Upper lobe of left lung (tissue), 6 donors: ENCODE measurements at regions not wholly inside any gene's neighbourhood (a gene's known extent, or its start where the extent isn't known, plus 50 kb on each side); places are given as distances from the start of the nearest gene placed in this dataset.

Experiments
- ATAC-seq, 2 donors: fragments of 200-7000 bp; cut with Tn5 transposase; one replicate each; pipeline ENCODE4 v1.9.1; 2022; ENCODE audit warnings: mild to moderate bottlenecking in 2 of 2, moderate library complexity in 2 of 2; ENCODE audit not compliant: low FRiP score in 2 of 2
- DNase-seq, 2 donors: peaks; one replicate each; pipeline ENCODE4 v3.0.0-alpha.2; 2019 to 2020
- H3K27ac ChIP-seq, 4 donors: fragments of 200-600 bp; sonication (generic); one replicate each; pipeline ENCODE4 v1.5.1; 2016 to 2019
- H3K27me3 ChIP-seq, 4 donors: fragments of 200-600 bp; sonication (generic); one replicate each; pipeline ENCODE4 v1.5.1; 2017 to 2019
- H3K36me3 ChIP-seq, 4 donors: fragments of 200-600 bp; sonication (generic); one replicate each; pipeline ENCODE4 v1.5.1; 2016 to 2019
- H3K4me1 ChIP-seq, 4 donors: fragments of 200-600 bp; sonication (generic); one replicate each; pipeline ENCODE4 v1.5.1; 2018 to 2019
- H3K4me3 ChIP-seq, 4 donors: fragments of 200-600 bp; sonication (generic); one replicate each; pipeline ENCODE4 v1.5.1; 2017 to 2019; ENCODE audit warnings: mild to moderate bottlenecking in 2 of 4, moderate library complexity in 1 of 4
- H3K9me3 ChIP-seq, 4 donors: fragments of 200-600 bp; sonication (generic); one replicate each; pipeline ENCODE4 v1.5.1; 2018 to 2019
- CTCF ChIP-seq, 6 experiments: fragments of 450-650 bp in 4 of 6; fragments of 200-600 bp in 2 of 6; sonication (generic) in 2 of 6; IDR thresholded peaks; one replicate each; pipeline ENCODE4 v1.5.1; 2016 to 2019; ENCODE audit warnings: antibody characterized with exemption in 6 of 6
- EP300 ChIP-seq, 4 donors: sonication (generic); formaldehyde crosslinking; IDR thresholded peaks; one replicate each; pipeline ENCODE4 v1.5.1; 2017; ENCODE audit warnings: antibody characterized with exemption in 4 of 4, control low read depth in 2 of 4
- POLR2A ChIP-seq, 4 donors: fragments of 450-650 bp; IDR thresholded peaks; one replicate each; pipeline ENCODE4 v1.5.1; 2016 to 2017; ENCODE audit warnings: antibody characterized with exemption in 4 of 4, mild to moderate bottlenecking in 2 of 4
- POLR2AphosphoS5 ChIP-seq, 2 donors: sonication (generic); formaldehyde crosslinking; IDR thresholded peaks; one replicate each; pipeline ENCODE4 v1.5.1; 2017; ENCODE audit warnings: antibody characterized with exemption in 2 of 2
- WGBS, 2 donors: methylation state at CpG; one replicate each; pipeline ENCODE4 v1.1.5; 2017 to 2018; 5-methylcytosine and 5-hydroxymethylcytosine counted together
- donor health status: DM: no; HTN: no; CAD: no; lungs with moderate emphysema.
- donor health status: DM: no; HTN: yes; CAD: no; lungs with severe emphysema.

GRCh38 chr10:120318862-120319261 is 138.2 kb upstream of the PLPP4 start:
- Histone ChIP-seq H3K36me3 (no peaks in the 10 kb centered on the region), H3K4me3 (no peak overlapping the region), H3K4me1 (no peaks in the 10 kb centered on the region), H3K9me3 (no peaks in the 10 kb centered on the region), H3K27me3 (no peaks in the 10 kb centered on the region), H3K27ac (no peak overlapping the region)
- TF ChIP-seq EP300 (IDR thresholded peaks at IDR 0.05) = no peak
- no peak for TF ChIP-seq CTCF (IDR thresholded peaks at IDR 0.05)
- DNase-seq (no peak), ATAC-seq (no peak)
- 75 to 86% methylated on average over 3 of the region's 3 CpGs for WGBS, 2 donors

- Histone ChIP-seq H3K27me3 (no peaks in the 10 kb centered on the region), H3K4me3 (no peak overlapping the region), H3K27ac (no peak overlapping the region), H3K36me3 (no peaks in the 10 kb centered on the region), H3K4me1 (no peaks in the 10 kb centered on the region), H3K9me3 (no peaks in the 10 kb centered on the region)
- DNase-seq (no peak), ATAC-seq (no peak)
- no peak for TF ChIP-seq POLR2A (IDR thresholded peaks at IDR 0.05)
- TF ChIP-seq EP300 (IDR thresholded peaks at IDR 0.05) = no peak
- TF ChIP-seq POLR2AphosphoS5 (IDR thresholded peaks at IDR 0.05) = no peak
- no peak for TF ChIP-seq CTCF (IDR thresholded peaks at IDR 0.05)
- 22 to 41% methylated on average over 3 of the region's 3 CpGs for WGBS, 2 donors
These were observed 129.4 kb upstream of the PLPP4 start for GRCh38 chr10:120327675-120328074.

- Histone ChIP-seq H3K9me3 (no peaks in the 10 kb centered on the region), H3K4me3 (no peak overlapping the region), H3K4me1 (no peaks in the 10 kb centered on the region), H3K27ac (no peak overlapping the region), H3K27me3 (no peaks in the 10 kb centered on the region), H3K36me3 (no peaks in the 10 kb centered on the region)
- DNase-seq = no peak
- no peak for TF ChIP-seq POLR2A (IDR thresholded peaks at IDR 0.05)
- no peak for TF ChIP-seq POLR2AphosphoS5 (IDR thresholded peaks at IDR 0.05)
- no peak for TF ChIP-seq CTCF (IDR thresholded peaks at IDR 0.05)
- no peak for TF ChIP-seq EP300 (IDR thresholded peaks at IDR 0.05)
- no peak for ATAC-seq
- 72 to 80% methylated on average over 3 of the region's 3 CpGs for WGBS, 2 donors
These were observed 128.4 kb upstream of the PLPP4 start for GRCh38 chr10:120328647-120329046.

GRCh38 chr10:120335553-120335952 is 121.5 kb upstream of the PLPP4 start:
- no peak for DNase-seq
- 82 to 91% methylated on average over 3 of the region's 3 CpGs for WGBS, 2 donors

More at GRCh38 chr10:120335553-120335952, 121.5 kb upstream of the PLPP4 start:
- Histone ChIP-seq H3K27me3 (no peaks in the 10 kb centered on the region), H3K9me3 (no peaks in the 10 kb centered on the region), H3K36me3 (no peaks in the 10 kb centered on the region), H3K27ac (no peak overlapping the region), H3K4me3 (no peak overlapping the region), H3K4me1 (no peaks in the 10 kb centered on the region)
- ATAC-seq = no peak
- TF ChIP-seq CTCF (IDR thresholded peaks at IDR 0.05) (no peak), POLR2AphosphoS5 (IDR thresholded peaks at IDR 0.05) (no peak), EP300 (IDR thresholded peaks at IDR 0.05) (no peak), POLR2A (IDR thresholded peaks at IDR 0.05) (no peak)
